Loucy (cell line): ENCODE measurements at regions not wholly inside any gene's neighbourhood (a gene's known extent, or its start where the extent isn't known, plus 50 kb on each side); places are given as distances from the start of the nearest gene placed in this dataset.

ENCODE experiments used
- H2AFZ ChIP-seq: fragments of 200-600 bp; sonication (generic); 2 replicates; pipeline ENCODE4 v1.6.0; 2016; ENCODE audit warnings: antibody characterized with exemption, mild to moderate bottlenecking, low read length, moderate library complexity
- H3F3A ChIP-seq: fragments of 200-600 bp; 2 replicates; pipeline ENCODE4 v1.6.0; 2016; ENCODE audit warnings: antibody characterized with exemption, low read depth, mild to moderate bottlenecking
- H3K27me3 ChIP-seq: fragments of 200-600 bp; sonication (generic); 2 replicates; pipeline ENCODE4 v1.6.1; 2014; ENCODE audit warnings: low read length, mild to moderate bottlenecking; ENCODE audit not compliant: insufficient read depth, poor library complexity, severe bottlenecking
- H3K36me3 ChIP-seq: fragments of 200-600 bp; sonication (generic); 2 replicates; pipeline ENCODE4 v1.6.1; 2016; ENCODE audit warnings: low read length; ENCODE audit not compliant: insufficient read depth
- H3K4me1 ChIP-seq: fragments of 200-600 bp; sonication (generic); 2 replicates; pipeline ENCODE4 v1.5.1; 2014; ENCODE audit warnings: low read length, mild to moderate bottlenecking; ENCODE audit not compliant: insufficient read depth, poor library complexity, severe bottlenecking
- H3K4me2 ChIP-seq: fragments of 200-600 bp; sonication (generic); 2 replicates; pipeline ENCODE4 v1.6.0; 2014; ENCODE audit warnings: antibody characterized with exemption, low read length, low read depth, mild to moderate bottlenecking; ENCODE audit not compliant: poor library complexity, severe bottlenecking
- H3K4me3 ChIP-seq: fragments of 200-600 bp; sonication (generic); 2 replicates; pipeline ENCODE4 v1.5.1; 2014; ENCODE audit warnings: low read length, mild to moderate bottlenecking, mixed read lengths; ENCODE audit not compliant: poor library complexity, severe bottlenecking
- H3K79me2 ChIP-seq: fragments of 200-600 bp; sonication (generic); 2 replicates; pipeline ENCODE4 v1.6.1; 2014; ENCODE audit warnings: low read length; ENCODE audit not compliant: insufficient read depth
- H3K9ac ChIP-seq: fragments of 200-600 bp; sonication (generic); 2 replicates; pipeline ENCODE4 v1.6.0; 2014; ENCODE audit warnings: mild to moderate bottlenecking, low read depth, low read length, moderate library complexity; ENCODE audit not compliant: poor library complexity, severe bottlenecking
- H3K9me2 ChIP-seq: fragments of 200-600 bp; sonication (generic); replicated peaks from 2 replicates; pipeline ENCODE4 v1.6.1; 2016; ENCODE audit warnings: low read depth, low read length, mixed read lengths
- H3K9me3 ChIP-seq: fragments of 200-600 bp; sonication (generic); 2 replicates; pipeline ENCODE4 v1.6.1; 2014; ENCODE audit warnings: mild to moderate bottlenecking, antibody characterized with exemption, low read length, low read depth; ENCODE audit not compliant: insufficient read depth
- H4K20me1 ChIP-seq: fragments of 200-600 bp; sonication (generic); 2 replicates; pipeline ENCODE4 v1.6.0; 2014; ENCODE audit warnings: antibody characterized with exemption, low read length, mild to moderate bottlenecking; ENCODE audit not compliant: insufficient read depth, poor library complexity, severe bottlenecking
- EZH2phosphoT487 ChIP-seq: fragments of 200-600 bp; IDR thresholded peaks from 2 replicates; pipeline ENCODE4 v1.6.1; 2018; ENCODE audit warnings: antibody characterized with exemption, mild to moderate bottlenecking, moderate library complexity, borderline replicate concordance
- TF ChIP-seq, protein P1 (sequence below): fragments of 200-600 bp; sonication (generic); conservative IDR thresholded peaks from 2 replicates; pipeline ENCODE4 v1.5.1; 2014; ENCODE audit warnings: mild to moderate bottlenecking, antibody characterized with exemption, low read length

DNA sequence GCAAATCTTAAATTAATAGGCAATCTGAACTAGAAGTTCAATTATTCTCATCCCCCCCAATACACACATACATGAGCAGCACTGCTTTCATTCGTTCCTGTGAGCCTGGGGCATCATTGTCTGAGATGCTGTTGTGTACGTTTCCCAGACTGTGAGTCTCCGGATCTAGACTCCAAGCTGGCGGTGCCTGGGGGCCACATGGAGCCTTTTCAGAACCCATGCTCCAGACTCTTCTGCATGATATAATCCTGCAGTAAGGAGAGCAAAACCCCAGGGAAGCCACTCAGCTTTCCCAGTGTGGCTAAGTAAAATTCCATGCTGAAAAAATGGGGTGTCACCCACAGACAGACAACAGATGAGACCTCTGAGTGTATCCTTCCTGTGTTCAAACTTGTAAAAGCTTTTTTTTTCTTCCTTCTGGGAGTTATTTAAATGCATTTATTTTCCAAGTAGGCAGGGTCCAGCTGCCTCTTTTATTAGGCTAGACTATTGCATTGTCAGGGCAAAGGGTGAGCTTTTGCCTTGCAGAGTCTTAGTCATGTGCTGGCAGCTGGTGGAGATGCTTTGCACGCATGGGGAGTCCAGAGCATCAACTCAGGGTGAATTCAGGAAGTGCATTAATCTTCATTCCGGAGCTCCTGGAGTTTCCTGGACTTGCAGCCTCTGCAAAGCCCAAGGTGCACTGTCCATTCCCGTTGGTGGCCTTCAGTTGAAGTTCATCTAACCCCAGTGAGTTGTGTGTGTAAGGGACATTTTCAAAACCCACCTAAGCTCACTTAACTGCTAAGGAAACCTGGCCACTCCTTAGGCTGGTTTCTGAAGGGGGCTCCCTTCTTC, 185.7 kb upstream of the ADO start:
- Histone ChIP-seq H3K9me3 (no peaks in the 10 kb centered on the region), H3K9me2 (no peaks in the 10 kb centered on the region), H2AFZ (no peak overlapping the region), H3K36me3 (no peaks in the 10 kb centered on the region), H3K4me1 (no peaks in the 10 kb centered on the region), H4K20me1 (no peaks in the 10 kb centered on the region), H3K27me3 (no peaks in the 10 kb centered on the region), H3K4me3 (no peak overlapping the region), H3K79me2 (no peaks in the 10 kb centered on the region), H3K4me2 (no peak overlapping the region), H3K9ac (no peak overlapping the region), H3F3A (no peaks in the 10 kb centered on the region)
- TF ChIP-seq EZH2phosphoT487, result no peak
- TF ChIP-seq, protein P1, sequence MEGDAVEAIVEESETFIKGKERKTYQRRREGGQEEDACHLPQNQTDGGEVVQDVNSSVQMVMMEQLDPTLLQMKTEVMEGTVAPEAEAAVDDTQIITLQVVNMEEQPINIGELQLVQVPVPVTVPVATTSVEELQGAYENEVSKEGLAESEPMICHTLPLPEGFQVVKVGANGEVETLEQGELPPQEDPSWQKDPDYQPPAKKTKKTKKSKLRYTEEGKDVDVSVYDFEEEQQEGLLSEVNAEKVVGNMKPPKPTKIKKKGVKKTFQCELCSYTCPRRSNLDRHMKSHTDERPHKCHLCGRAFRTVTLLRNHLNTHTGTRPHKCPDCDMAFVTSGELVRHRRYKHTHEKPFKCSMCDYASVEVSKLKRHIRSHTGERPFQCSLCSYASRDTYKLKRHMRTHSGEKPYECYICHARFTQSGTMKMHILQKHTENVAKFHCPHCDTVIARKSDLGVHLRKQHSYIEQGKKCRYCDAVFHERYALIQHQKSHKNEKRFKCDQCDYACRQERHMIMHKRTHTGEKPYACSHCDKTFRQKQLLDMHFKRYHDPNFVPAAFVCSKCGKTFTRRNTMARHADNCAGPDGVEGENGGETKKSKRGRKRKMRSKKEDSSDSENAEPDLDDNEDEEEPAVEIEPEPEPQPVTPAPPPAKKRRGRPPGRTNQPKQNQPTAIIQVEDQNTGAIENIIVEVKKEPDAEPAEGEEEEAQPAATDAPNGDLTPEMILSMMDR, result no peak

DNA sequence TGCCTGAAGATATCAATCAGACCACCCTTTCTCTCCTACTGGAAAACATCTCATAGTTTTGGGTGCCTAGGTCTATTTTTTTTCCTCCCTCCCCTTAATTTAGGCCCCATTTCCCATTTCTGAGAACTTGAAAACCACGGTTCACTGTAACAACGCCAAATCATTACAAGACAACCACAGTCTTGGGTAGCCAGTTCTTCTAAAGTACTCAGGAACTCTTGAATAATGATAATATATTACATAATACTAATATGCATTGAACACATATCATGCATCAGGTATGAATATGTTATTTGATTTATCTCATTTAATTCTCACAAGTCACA, 185.1 kb upstream of the ADO start:
- H3K27me3 ChIP-seq, result no peaks in the 10 kb centered on the region
- no peaks in the 10 kb centered on the region for H4K20me1 ChIP-seq
- no peaks in the 10 kb centered on the region for H3K9me2 ChIP-seq
- no peak overlapping the region for H3K9ac ChIP-seq
- H3K9me3 ChIP-seq, result no peaks in the 10 kb centered on the region
- TF ChIP-seq, protein P1, result no peak
- no peak for TF ChIP-seq EZH2phosphoT487
- no peak overlapping the region for H3K4me3 ChIP-seq
- no peaks in the 10 kb centered on the region for H3K36me3 ChIP-seq
- no peaks in the 10 kb centered on the region for H3K4me1 ChIP-seq
- no peak overlapping the region for H3K4me2 ChIP-seq
- no peaks in the 10 kb centered on the region for H3F3A ChIP-seq
- no peak overlapping the region for H2AFZ ChIP-seq
- H3K79me2 ChIP-seq, result no peaks in the 10 kb centered on the region

DNA sequence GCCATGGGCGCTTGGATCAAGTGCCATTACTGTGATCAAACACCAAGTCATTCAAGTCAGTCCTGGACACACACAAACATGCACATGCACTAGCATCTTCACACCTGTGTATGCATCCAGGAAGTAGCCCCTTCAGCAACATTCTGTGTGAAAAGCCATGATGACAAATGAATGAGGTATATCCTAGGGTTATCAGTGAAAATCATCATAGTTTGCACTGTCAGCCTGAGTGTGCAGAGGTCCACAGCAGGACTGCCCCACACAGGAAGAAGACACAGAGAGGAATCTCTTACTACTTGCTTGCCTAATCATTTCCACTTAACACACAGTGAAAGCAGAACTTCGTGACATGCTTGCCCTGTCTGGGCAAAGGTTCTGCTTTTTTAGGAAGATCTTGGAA, 184.0 kb upstream of the ADO start:
- Histone ChIP-seq H3K79me2 (no peaks in the 10 kb centered on the region), H3K36me3 (no peaks in the 10 kb centered on the region), H3F3A (no peaks in the 10 kb centered on the region), H3K4me2 (no peak overlapping the region), H3K27me3 (no peaks in the 10 kb centered on the region), H3K9me3 (no peaks in the 10 kb centered on the region), H4K20me1 (no peaks in the 10 kb centered on the region), H3K9me2 (no peaks in the 10 kb centered on the region), H3K4me3 (no peak overlapping the region), H3K4me1 (no peaks in the 10 kb centered on the region), H3K9ac (no peak overlapping the region), H2AFZ (no peak overlapping the region)
- TF ChIP-seq, protein P1, result no peak
- no peak for TF ChIP-seq EZH2phosphoT487
